OCI-LY7 (cell line): ENCODE measurements at regions not wholly inside any gene's neighbourhood (a gene's known extent, or its start where the extent isn't known, plus 50 kb on each side); places are given as distances from the start of the nearest gene placed in this dataset.

Experiments used
- BruUV-seq: library from RNA; stranded (reverse); fragments of 400-500 nt; replicated peaks from 2 replicates; lab custom pipeline; 2021; lab: Mats Ljungman, UMichigan
- CTCF ChIA-PET: fragments of 300-600 bp; sonication (Branson Sonifier 250); formaldehyde crosslinking; loops from one replicate; lab custom pipeline; 2022; ENCODE audit warnings: antibody characterized with exemption; ENCODE audit not compliant: unreplicated experiment; lab: Charles Lee
- POLR2A ChIA-PET: fragments of 300-600 bp; sonication (Branson Sonifier 250); formaldehyde crosslinking; loops from one replicate; lab custom pipeline; 2022; ENCODE audit warnings: antibody characterized with exemption; lab: Charles Lee
- DNase-seq: peaks from one replicate; pipeline ENCODE4 v3.0.0-alpha.2; 2015; ENCODE audit warnings: low spot score
- H2AFZ ChIP-seq: fragments of 200-600 bp; sonication (generic), shearing (Covaris generic); 2 replicates; pipeline ENCODE4 v1.6.1; 2014; ENCODE audit warnings: mild to moderate bottlenecking, antibody characterized with exemption, low read length, moderate library complexity
- H3K27ac ChIP-seq: fragments of 200-600 bp; sonication (generic); 2 replicates; pipeline ENCODE4 v1.5.1; 2014; ENCODE audit warnings: mixed run types, low read depth, mild to moderate bottlenecking, moderate library complexity, low read length, inconsistent platforms; ENCODE audit not compliant: poor library complexity, severe bottlenecking
- H3K36me3 ChIP-seq: fragments of 200-600 bp; sonication (generic); 2 replicates; pipeline ENCODE4 v1.6.1; 2014; ENCODE audit warnings: mild to moderate bottlenecking, antibody characterized with exemption, low read length, moderate library complexity, mixed read lengths; ENCODE audit not compliant: insufficient read depth
- H3K4me1 ChIP-seq: fragments of 200-600 bp; sonication (generic); 2 replicates; pipeline ENCODE4 v1.5.1; 2014; ENCODE audit warnings: mild to moderate bottlenecking, low read length; ENCODE audit not compliant: insufficient read depth, poor library complexity, severe bottlenecking
- H3K4me2 ChIP-seq: fragments of 200-600 bp; sonication (generic); 2 replicates; pipeline ENCODE4 v1.6.1; 2014; ENCODE audit warnings: mild to moderate bottlenecking, low read length
- H3K4me3 ChIP-seq: fragments of 200-600 bp; sonication (generic); 2 replicates; pipeline ENCODE4 v1.5.1; 2014; ENCODE audit warnings: mild to moderate bottlenecking, low read depth, low read length; ENCODE audit not compliant: poor library complexity, severe bottlenecking
- H3K79me2 ChIP-seq: fragments of 200-600 bp; sonication (generic); 2 replicates; pipeline ENCODE4 v1.6.1; 2016; ENCODE audit warnings: low read depth, mild to moderate bottlenecking, low read length, moderate library complexity, mixed read lengths; ENCODE audit not compliant: insufficient read depth
- H3K9me2 ChIP-seq: fragments of 200-600 bp; sonication (generic); 2 replicates; pipeline ENCODE4 v1.6.1; 2016; ENCODE audit warnings: mild to moderate bottlenecking, low read length, mixed read lengths; ENCODE audit not compliant: insufficient read depth
- H3K9me3 ChIP-seq: fragments of 200-600 bp; sonication (generic); 2 replicates; pipeline ENCODE4 v1.6.1; 2014; ENCODE audit warnings: mild to moderate bottlenecking, mixed run types, low read length, mixed read lengths
- H4K20me1 ChIP-seq: fragments of 200-600 bp; sonication (generic); 2 replicates; pipeline ENCODE4 v1.6.1; 2014; ENCODE audit warnings: mild to moderate bottlenecking, antibody characterized with exemption, low read length, moderate library complexity, mixed read lengths; ENCODE audit not compliant: insufficient read depth
- CTCF ChIP-seq: fragments of 200-600 bp; sonication (generic); conservative IDR thresholded peaks from 2 replicates; pipeline ENCODE4 v1.5.1; 2014; ENCODE audit warnings: mild to moderate bottlenecking, antibody characterized with exemption, low read length, moderate library complexity, mixed read lengths
- EZH2phosphoT487 ChIP-seq: fragments of 200-600 bp; sonication (generic); IDR thresholded peaks from 2 replicates; pipeline ENCODE4 v1.6.1; 2018; ENCODE audit warnings: low read depth, borderline replicate concordance, mild to moderate bottlenecking, mixed run types, antibody characterized with exemption, low read length, moderate library complexity, mixed read lengths
- intact Hi-C: fragments of 100-400 bp; cut with micrococcal nuclease; formaldehyde crosslinking; loops from one replicate; pipeline ENCODE4 v1.10.0; 2022; ENCODE audit not compliant: unreplicated experiment

- H3K4me3 ChIP-seq = peak overlapping the region; percentile 68
- peak overlapping the region; percentile 92 for H3K4me2 ChIP-seq
- BruUV-seq = no TSS peak
- POLR2A ChIA-PET = interaction anchor here (0.5 to 11.7 kb wide), 8 partner anchors 9 to 662 kb away, joined by 3 to 90 read pairs (median 7); no protein-coding TSS in a partner anchor
- H3K27ac ChIP-seq = peak overlapping the region; percentile 98
- H3K79me2 ChIP-seq = peaks cover 15% of the 10 kb centered on the region; the same call in 1 of the 2 replicates
- H3K4me1 ChIP-seq = peaks cover 70% of the 10 kb centered on the region
- peaks cover 4% of the 10 kb centered on the region; the same call in 1 of the 2 replicates for H3K36me3 ChIP-seq
- peak; percentile 81 for DNase-seq
- CTCF ChIA-PET = no interaction called here
- no peak overlapping the region; the same call in 1 of the 2 replicates for H2AFZ ChIP-seq
- 0 out of 2 replicates have a peak, but pooled peaks cover 4% of the 10 kb centered on the region for H3K9me3 ChIP-seq
- H3K9me2 ChIP-seq = no peaks in the 10 kb centered on the region
- intact Hi-C loops = loop anchor here (1.0 to 5.0 kb wide), 6 partner anchors 18 to 267 kb away; partner anchors contain the start of genes CEP104 and DFFB
- no peaks in the 10 kb centered on the region for H4K20me1 ChIP-seq
- no peak for TF ChIP-seq EZH2phosphoT487
- no peak for TF ChIP-seq CTCF
Measured at GRCh38 chr1:4045397-4046010, 145.4 kb upstream of the C1orf174 start.

GRCh38 chr1:4046836-4047461 lies 146.9 kb upstream of the C1orf174 start:
- H2AFZ ChIP-seq = no peak overlapping the region
- no peak for TF ChIP-seq CTCF
- no peak for TF ChIP-seq EZH2phosphoT487
- H3K27ac ChIP-seq = peak overlapping the region; percentile 98
- ChIA-PET CTCF (interaction anchor here (0.9 to 2.5 kb wide), 6 partner anchors 11 to 190 kb away, joined by 3 to 11 read pairs (median 4); partner anchors contain the start of genes CEP104 and DFFB), POLR2A (interaction anchor here (0.6 to 11.7 kb wide), 15 partner anchors 9 to 300 kb away, joined by 3 to 90 read pairs (median 4); no protein-coding TSS in a partner anchor)
- no TSS peak for BruUV-seq
- no peaks in the 10 kb centered on the region for H3K36me3 ChIP-seq
- H3K4me1 ChIP-seq = peaks cover 70% of the 10 kb centered on the region
- H4K20me1 ChIP-seq = no peaks in the 10 kb centered on the region
- intact Hi-C loops = loop anchor here (1.0 to 5.0 kb wide), 4 partner anchors 40 to 265 kb away; partner anchors contain the start of genes CEP104 and DFFB
- H3K9me3 ChIP-seq = no peaks in the 10 kb centered on the region
- peaks cover 15% of the 10 kb centered on the region; the same call in 1 of the 2 replicates for H3K79me2 ChIP-seq
- no peaks in the 10 kb centered on the region for H3K9me2 ChIP-seq
- peak overlapping the region; percentile 68 for H3K4me3 ChIP-seq
- DNase-seq = peak; percentile 92
- peak overlapping the region; percentile 92 for H3K4me2 ChIP-seq
